K562 (cell line): ENCODE measurements at regions not wholly inside any gene's neighbourhood (a gene's known extent, or its start where the extent isn't known, plus 50 kb on each side); places are given as distances from the start of the nearest gene placed in this dataset.

Source experiments
- MAZ ChIP-seq, 2 experiments: fragments of 450-650 bp in 1 of 2; sonication (generic) in 1 of 2; formaldehyde crosslinking; IDR thresholded peaks in 1 of 2; conservative IDR thresholded peaks in 1 of 2; 2 replicates each; pipeline versions ENCODE4 v1.4.0 to v1.5.0; 2020; ENCODE audit warnings: mild to moderate bottlenecking in 1 of 2, missing genetic modification reagents in 1 of 2
- SETDB1 ChIP-seq: IDR thresholded peaks from one replicate; pipeline ENCODE4 v1.6.1; 2012; ENCODE audit warnings: low read length, control low read depth, inconsistent platforms
- ZBTB8A ChIP-seq: fragments of 450-650 bp; IDR thresholded peaks from 2 replicates; pipeline ENCODE4 v1.6.1; 2018; ENCODE audit warnings: mild to moderate bottlenecking, moderate library complexity; ENCODE audit not compliant: partially characterized antibody
- ZC3H11A ChIP-seq: IDR thresholded peaks from 2 replicates; pipeline ENCODE4 v1.6.1; 2012; ENCODE audit warnings: low read depth, low read length, improper control_type of control experiment
- ZNF830 ChIP-seq: fragments of 250-450 bp; sonication (Bioruptor Pico); IDR thresholded peaks from 2 replicates; pipeline ENCODE4 v1.5.0; 2021; ENCODE audit warnings: mild to moderate bottlenecking
- TF ChIP-seq, protein P1 (sequence below), 2 experiments: fragments of 450-650 bp; formaldehyde crosslinking in 1 of 2; IDR thresholded peaks; 2 replicates each; pipeline versions ENCODE4 v1.4.0 to v1.6.1; 2014 to 2020; ENCODE audit warnings: mild to moderate bottlenecking in 2 of 2, borderline replicate concordance in 1 of 2, low read depth in 1 of 2

DNA sequence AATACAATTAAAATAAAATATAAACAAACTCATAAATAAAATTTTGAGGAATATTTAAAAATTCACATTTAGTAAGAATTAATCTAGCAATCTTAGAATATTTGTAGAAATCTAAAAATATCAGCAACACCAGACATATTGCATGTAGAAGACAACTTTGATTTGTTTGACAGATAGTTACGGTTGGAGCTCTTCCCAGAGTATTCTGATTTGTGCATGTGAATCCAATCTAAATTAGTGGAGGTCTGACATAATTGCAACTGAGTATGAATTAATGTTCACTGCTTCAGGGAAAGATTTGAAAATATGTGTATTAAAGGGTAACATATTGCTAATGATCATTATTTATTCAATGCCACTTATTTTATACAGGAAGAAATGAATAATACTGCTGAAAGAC, 1546.2 kb downstream of the BRINP3 start:
- no peak for TF ChIP-seq ZBTB8A
- TF ChIP-seq ZC3H11A = no peak
- no peak for TF ChIP-seq ZNF830
- TF ChIP-seq MAZ (CRISPR knock-in tag; conservative IDR thresholded peaks at IDR 0.05 in 1 of 2, IDR thresholded peaks at IDR 0.05 in 1 of 2) = no peak
- TF ChIP-seq, protein P1, sequence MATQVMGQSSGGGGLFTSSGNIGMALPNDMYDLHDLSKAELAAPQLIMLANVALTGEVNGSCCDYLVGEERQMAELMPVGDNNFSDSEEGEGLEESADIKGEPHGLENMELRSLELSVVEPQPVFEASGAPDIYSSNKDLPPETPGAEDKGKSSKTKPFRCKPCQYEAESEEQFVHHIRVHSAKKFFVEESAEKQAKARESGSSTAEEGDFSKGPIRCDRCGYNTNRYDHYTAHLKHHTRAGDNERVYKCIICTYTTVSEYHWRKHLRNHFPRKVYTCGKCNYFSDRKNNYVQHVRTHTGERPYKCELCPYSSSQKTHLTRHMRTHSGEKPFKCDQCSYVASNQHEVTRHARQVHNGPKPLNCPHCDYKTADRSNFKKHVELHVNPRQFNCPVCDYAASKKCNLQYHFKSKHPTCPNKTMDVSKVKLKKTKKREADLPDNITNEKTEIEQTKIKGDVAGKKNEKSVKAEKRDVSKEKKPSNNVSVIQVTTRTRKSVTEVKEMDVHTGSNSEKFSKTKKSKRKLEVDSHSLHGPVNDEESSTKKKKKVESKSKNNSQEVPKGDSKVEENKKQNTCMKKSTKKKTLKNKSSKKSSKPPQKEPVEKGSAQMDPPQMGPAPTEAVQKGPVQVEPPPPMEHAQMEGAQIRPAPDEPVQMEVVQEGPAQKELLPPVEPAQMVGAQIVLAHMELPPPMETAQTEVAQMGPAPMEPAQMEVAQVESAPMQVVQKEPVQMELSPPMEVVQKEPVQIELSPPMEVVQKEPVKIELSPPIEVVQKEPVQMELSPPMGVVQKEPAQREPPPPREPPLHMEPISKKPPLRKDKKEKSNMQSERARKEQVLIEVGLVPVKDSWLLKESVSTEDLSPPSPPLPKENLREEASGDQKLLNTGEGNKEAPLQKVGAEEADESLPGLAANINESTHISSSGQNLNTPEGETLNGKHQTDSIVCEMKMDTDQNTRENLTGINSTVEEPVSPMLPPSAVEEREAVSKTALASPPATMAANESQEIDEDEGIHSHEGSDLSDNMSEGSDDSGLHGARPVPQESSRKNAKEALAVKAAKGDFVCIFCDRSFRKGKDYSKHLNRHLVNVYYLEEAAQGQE (IDR thresholded peaks at IDR 0.05; ENCODE audit: borderline replicate concordance) = no peak
- TF ChIP-seq, protein P1 (CRISPR knock-in tag; IDR thresholded peaks at IDR 0.05; ENCODE audit: low read depth) = no peak
- TF ChIP-seq SETDB1 = no peak
